GM12873 (cell line): ENCODE measurements at regions not wholly inside any gene's neighbourhood (a gene's known extent, or its start where the extent isn't known, plus 50 kb on each side); places are given as distances from the start of the nearest gene placed in this dataset.

ENCODE experiments used
- TF ChIP-seq, protein P1 (sequence below): IDR thresholded peaks from 2 replicates; pipeline ENCODE4 v1.5.1; 2012; ENCODE audit warnings: low read depth, mild to moderate bottlenecking, moderate library complexity, low read length, control low read depth; ENCODE audit not compliant: insufficient read depth; ENCODE audit errors: missing control alignments

DNA sequence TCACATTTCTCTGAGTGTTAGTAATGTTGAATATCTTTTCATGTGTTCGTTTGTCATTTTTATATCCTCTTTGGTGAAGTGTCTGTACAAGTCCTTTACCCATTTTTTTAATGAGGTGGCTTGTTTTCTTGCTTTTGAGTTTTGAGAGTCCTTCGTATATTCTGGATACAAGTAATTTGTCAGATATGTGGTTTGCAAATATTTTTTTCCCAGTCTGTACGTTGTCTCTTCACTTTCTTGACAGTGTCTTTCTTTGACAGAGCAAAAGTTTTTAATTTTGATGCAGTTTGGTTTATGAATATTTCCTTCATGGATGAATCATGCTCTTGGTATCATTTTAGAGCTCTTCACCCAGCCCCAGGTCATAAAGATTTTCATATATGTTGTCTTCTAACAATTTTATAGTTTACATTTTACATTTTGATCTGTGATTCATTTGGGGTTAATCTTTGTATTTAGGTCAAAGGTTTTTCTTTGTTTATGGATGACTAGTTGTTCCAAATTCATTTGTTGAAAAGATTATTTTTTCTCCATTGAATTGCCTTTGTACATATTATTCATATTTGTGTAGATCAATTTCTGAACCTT lies 152.5 kb downstream of the MRPL14 start:
- TF ChIP-seq, protein P1, sequence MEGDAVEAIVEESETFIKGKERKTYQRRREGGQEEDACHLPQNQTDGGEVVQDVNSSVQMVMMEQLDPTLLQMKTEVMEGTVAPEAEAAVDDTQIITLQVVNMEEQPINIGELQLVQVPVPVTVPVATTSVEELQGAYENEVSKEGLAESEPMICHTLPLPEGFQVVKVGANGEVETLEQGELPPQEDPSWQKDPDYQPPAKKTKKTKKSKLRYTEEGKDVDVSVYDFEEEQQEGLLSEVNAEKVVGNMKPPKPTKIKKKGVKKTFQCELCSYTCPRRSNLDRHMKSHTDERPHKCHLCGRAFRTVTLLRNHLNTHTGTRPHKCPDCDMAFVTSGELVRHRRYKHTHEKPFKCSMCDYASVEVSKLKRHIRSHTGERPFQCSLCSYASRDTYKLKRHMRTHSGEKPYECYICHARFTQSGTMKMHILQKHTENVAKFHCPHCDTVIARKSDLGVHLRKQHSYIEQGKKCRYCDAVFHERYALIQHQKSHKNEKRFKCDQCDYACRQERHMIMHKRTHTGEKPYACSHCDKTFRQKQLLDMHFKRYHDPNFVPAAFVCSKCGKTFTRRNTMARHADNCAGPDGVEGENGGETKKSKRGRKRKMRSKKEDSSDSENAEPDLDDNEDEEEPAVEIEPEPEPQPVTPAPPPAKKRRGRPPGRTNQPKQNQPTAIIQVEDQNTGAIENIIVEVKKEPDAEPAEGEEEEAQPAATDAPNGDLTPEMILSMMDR = no peak

DNA sequence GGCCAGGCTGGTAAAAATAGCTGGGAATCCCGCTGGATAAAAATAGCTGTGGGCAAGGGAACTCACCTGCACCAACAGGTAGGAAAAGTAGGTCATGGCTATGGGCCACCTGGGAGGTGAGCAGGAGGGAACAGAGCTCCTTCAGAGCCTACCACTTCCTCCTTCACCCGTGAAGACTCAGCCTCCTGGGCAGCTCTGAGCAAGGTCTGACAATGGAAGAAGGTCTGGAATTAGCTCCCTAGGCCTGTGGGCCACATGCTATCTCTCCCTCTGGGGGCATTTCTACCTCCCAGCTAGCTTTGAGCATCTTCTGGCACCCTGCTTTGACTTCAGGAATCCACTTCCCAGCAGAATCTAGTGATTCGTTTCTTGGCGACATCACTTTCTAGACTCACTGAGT lies 153.9 kb downstream of the MRPL14 start:
- TF ChIP-seq, protein P1 = no peak

DNA sequence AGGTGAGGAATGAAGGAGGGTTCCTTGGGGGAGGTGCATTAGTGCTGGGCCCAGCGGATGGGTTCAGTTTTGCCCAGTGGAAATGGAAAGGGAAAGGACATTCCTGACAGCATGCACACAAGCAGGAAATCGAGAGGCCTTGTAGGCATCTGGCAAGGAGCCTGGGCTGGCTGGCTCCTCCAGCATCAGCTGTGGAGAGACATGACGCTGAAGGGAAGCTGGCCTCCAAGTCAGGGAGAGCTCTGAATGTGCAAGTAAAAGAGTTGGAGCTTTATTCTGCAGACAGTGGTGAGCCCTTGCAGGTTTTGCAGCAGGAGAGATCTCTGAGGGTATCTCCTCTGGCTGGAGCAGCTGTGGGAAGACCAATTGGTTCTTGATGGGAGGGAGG lies 154.3 kb downstream of the MRPL14 start:
- TF ChIP-seq, protein P1 = no peak

DNA sequence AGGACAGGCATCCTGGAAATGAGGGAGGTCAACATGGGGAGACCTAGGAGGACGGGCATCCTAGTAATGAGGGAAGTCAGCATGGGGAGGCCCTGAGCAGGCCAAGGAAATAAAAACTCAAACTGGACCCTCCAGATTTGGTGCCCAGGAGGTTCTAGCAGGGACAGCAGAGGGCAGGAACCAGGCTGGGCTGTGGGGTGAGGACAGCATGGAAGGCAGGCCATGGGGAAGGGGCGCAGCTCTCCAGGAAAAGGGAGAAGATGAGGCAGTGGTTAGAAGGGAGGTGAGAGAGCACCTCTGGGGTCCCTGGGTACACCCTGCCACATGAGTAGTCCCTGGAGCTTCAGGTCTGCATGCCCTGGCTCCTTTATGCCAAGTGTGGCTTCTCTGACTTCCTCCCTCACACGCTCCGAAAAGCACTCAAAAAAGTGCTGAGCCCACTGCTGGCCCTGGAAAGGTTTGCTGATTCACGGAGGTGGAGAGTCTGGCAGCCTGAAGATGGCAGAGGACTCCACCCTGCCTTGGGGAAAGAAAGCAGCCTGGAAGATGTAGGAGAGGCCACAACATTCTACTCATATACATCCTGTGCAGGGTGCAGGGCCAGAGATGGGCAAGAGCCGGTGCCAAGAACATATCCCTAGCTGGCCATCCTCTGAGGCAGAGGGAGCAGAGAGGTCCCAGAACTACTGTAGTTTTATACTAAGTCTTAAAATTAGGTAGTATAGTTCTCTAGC lies 154.9 kb downstream of the MRPL14 start:
- TF ChIP-seq, protein P1 = no peak

DNA sequence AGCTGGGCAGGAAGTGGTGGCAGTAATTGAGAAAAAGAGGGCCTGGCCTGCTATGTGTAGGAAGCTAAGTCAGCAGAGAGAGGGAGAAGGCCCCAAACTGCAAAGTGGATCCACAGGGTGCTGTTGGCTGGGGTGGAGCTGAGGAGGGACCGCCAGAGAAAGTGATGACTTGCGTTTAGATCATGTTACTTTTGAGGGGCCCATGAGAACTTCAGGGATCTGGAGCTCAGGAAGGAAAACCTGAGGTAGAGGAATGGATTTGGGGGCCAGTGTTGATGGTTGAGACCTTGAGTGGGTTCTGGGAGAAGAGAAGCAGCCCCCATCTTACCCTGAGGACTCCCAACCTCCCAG lies 155.5 kb downstream of the MRPL14 start:
- TF ChIP-seq, protein P1 = no peak

DNA sequence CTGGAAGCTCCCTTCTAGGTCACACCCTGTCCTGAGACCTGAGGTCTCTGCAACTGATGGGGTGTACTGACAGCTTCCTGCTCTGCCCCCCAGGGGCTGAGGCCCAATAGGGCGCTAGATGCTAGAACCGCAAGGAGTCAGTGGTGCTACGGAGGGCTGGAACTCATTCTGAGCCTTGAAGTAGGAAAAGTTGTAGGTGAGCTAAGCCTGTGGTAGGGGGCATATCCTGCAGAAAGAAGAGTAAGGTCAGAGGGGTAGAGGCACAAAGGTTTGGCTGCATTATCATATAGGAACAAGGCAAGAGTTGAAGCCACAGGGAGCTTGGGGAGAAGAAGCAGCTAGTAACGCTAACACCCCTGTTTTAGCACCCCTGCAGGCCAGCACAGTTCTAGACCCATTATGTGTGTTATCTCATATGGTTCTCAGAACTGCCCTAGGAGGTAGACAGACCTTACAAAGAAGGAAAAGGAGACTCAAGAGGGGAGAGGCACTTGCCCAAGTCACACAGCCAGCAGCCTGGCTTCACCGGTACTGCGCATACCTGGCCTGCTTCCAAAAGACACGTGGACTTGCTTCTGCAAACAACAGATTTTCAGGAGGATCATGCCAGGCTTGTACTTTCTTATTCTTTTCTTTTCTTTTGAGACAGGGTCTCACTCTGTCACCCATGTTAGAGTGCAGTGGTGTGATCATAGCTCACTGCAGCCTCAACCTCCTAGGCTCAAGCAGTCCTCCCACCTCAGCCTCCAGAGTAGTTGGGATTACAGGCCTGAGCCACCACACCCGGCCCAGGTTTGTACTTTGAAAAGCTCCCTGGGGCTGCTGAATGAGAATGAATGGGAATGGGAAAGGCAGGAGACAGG lies 156.1 kb downstream of the MRPL14 start:
- TF ChIP-seq, protein P1 = no peak
